Adrenal gland (tissue), 9 donors: ENCODE measurements at regions not wholly inside any gene's neighbourhood (a gene's known extent, or its start where the extent isn't known, plus 50 kb on each side); places are given as distances from the start of the nearest gene placed in this dataset.

Source experiments
- DNase-seq, 7 donors: peaks; one replicate each; pipeline ENCODE4 v3.0.0-alpha.2; 2019 to 2020
- H3K27ac ChIP-seq, 5 donors: fragments of 200-600 bp; sonication (generic) in 4 of 5; 1 replicate in 3 of 5; 2 replicates in 2 of 5; pipeline versions ENCODE4 v1.5.1 to v1.8.0; 2016 to 2020; ENCODE audit warnings: mild to moderate bottlenecking in 1 of 5
- H3K27me3 ChIP-seq: fragments of 200-600 bp; 2 replicates; pipeline ENCODE4 v1.8.0; 2021
- H3K36me3 ChIP-seq, 2 donors: fragments of 200-600 bp; replicated peaks in 1 of 2; 1 replicate in 1 of 2; 2 replicates in 1 of 2; pipeline versions ENCODE4 v1.5.1 to v1.8.0; 2018 to 2022
- H3K4me1 ChIP-seq, 2 donors: fragments of 200-600 bp; replicated peaks in 1 of 2; 1 replicate in 1 of 2; 2 replicates in 1 of 2; pipeline versions ENCODE4 v1.5.1 to v1.8.0; 2018 to 2021
- H3K4me3 ChIP-seq, 4 donors: fragments of 200-600 bp; sonication (generic) in 3 of 4; one replicate each; pipeline ENCODE4 v1.5.1; 2016 to 2018
- H3K9me3 ChIP-seq, 3 donors: fragments of 200-600 bp; sonication (generic) in 1 of 3; replicated peaks in 1 of 3; 1 replicate in 2 of 3; 2 replicates in 1 of 3; pipeline versions ENCODE4 v1.5.1 to v1.8.0; 2016 to 2021
- CTCF ChIP-seq, 6 experiments: fragments of 450-650 bp in 4 of 6; fragments of 200-600 bp in 2 of 6; sonication (generic) in 1 of 6; IDR thresholded peaks; 1 replicate in 5 of 6; 2 replicates in 1 of 6; pipeline versions ENCODE4 v1.5.1 to v1.8.0; 2016 to 2021; ENCODE audit warnings: antibody characterized with exemption in 6 of 6, mild to moderate bottlenecking in 2 of 6, moderate library complexity in 1 of 6
- POLR2A ChIP-seq, 2 donors: fragments of 450-650 bp; IDR thresholded peaks; one replicate each; pipeline ENCODE4 v1.6.1; 2017; ENCODE audit warnings: antibody characterized with exemption in 2 of 2, mild to moderate bottlenecking in 2 of 2, moderate library complexity in 1 of 2
- WGBS, 4 donors: extraction: QIAGEN DNeasy Blood & Tissue Kit in 2 of 4; methylation state at CpG; one replicate each; pipeline versions ENCODE4 v1.1.5 to v1.1.7; 2013 to 2017; 5-methylcytosine and 5-hydroxymethylcytosine counted together
- intact Hi-C, 2 donors: fragments of 100-400 bp; cut with DNase I; formaldehyde crosslinking; loops; one replicate each; pipeline versions ENCODE4 v1.14.1 to v1.15.0; 2022 to 2023
- donor health status: healthy with polysubstance abuse.
- donor health status: Bipolar disorder and iron deficiency.
- donor health status: DM: yes; HTN: yes; CAD: no.
- donor health status: DM: no; HTN: no; CAD: no.
- donor health status: DM: no; HTN: no; CAD: no.

- Histone ChIP-seq H3K4me1 (no peaks in the 10 kb centered on the region), H3K27me3 (no peaks in the 10 kb centered on the region), H3K27ac (no peak overlapping the region), H3K4me3 (no peak overlapping the region), H3K9me3 (peaks cover 0 to 13% (median 9%) of the 10 kb centered on the region in 3 donors), H3K36me3 (no peaks in the 10 kb centered on the region)
- 100% methylated on average over 1 of the region's 1 CpG for WGBS, 4 donors
- no peak for TF ChIP-seq CTCF (IDR thresholded peaks at IDR 0.05)
- no peak for TF ChIP-seq POLR2A (IDR thresholded peaks at IDR 0.05)
- DNase-seq = no peak
- intact Hi-C loops = no loop called here
These were observed 156.2 kb downstream of the CYB561 start for GRCh38 chr17:63289931-63290330.

GRCh38 chr17:63290351-63290750 lies 155.8 kb downstream of the CYB561 start:
- Histone ChIP-seq H3K27me3 (no peaks in the 10 kb centered on the region), H3K4me3 (no peak overlapping the region), H3K36me3 (no peaks in the 10 kb centered on the region), H3K9me3 (peaks cover 0 to 13% (median 9%) of the 10 kb centered on the region in 3 donors), H3K4me1 (no peaks in the 10 kb centered on the region), H3K27ac (no peak overlapping the region)
- intact Hi-C loops = no loop called here
- DNase-seq = no peak
- WGBS, 4 donors = 94 to 100% (median 99%) methylated on average over 1 of the region's 1 CpG
- no peak for TF ChIP-seq POLR2A (IDR thresholded peaks at IDR 0.05)
- no peak for TF ChIP-seq CTCF (IDR thresholded peaks at IDR 0.05)

- no peak overlapping the region for H3K4me3 ChIP-seq
- intact Hi-C loops = no loop called here
- TF ChIP-seq POLR2A (IDR thresholded peaks at IDR 0.05) (no peak), CTCF (IDR thresholded peaks at IDR 0.05) (no peak)
- H3K27me3 ChIP-seq = no peaks in the 10 kb centered on the region
- no peaks in the 10 kb centered on the region for H3K4me1 ChIP-seq
- peaks cover 0 to 11% (median 8%) of the 10 kb centered on the region in 3 donors for H3K9me3 ChIP-seq
- WGBS, 4 donors = 73 to 78% (median 77%) methylated on average over 2 of the region's 2 CpGs
- no peak for DNase-seq
- no peak overlapping the region for H3K27ac ChIP-seq
- no peaks in the 10 kb centered on the region for H3K36me3 ChIP-seq
These were observed 155.3 kb downstream of the CYB561 start for GRCh38 chr17:63290784-63291183.

GRCh38 chr17:63291258-63291657 lies 154.8 kb downstream of the CYB561 start:
- DNase-seq = no peak
- TF ChIP-seq POLR2A (IDR thresholded peaks at IDR 0.05) (no peak), CTCF (IDR thresholded peaks at IDR 0.05) (no peak)
- H3K4me3 ChIP-seq = no peak overlapping the region
- no peaks in the 10 kb centered on the region for H3K36me3 ChIP-seq
- intact Hi-C loops = no loop called here
- 67 to 91% (median 85%) methylated on average over 1 of the region's 1 CpG for WGBS, 4 donors
- no peaks in the 10 kb centered on the region for H3K4me1 ChIP-seq
- H3K9me3 ChIP-seq = peaks cover 0 to 11% (median 4%) of the 10 kb centered on the region in 3 donors
- no peak overlapping the region for H3K27ac ChIP-seq
- no peaks in the 10 kb centered on the region for H3K27me3 ChIP-seq
